Neural cell (in vitro differentiated cells): ENCODE measurements at regions not wholly inside any gene's neighbourhood (a gene's known extent, or its start where the extent isn't known, plus 50 kb on each side); places are given as distances from the start of the nearest gene placed in this dataset.

Experiments used
- H2AFZ ChIP-seq: fragments of 200-600, 300-800 bp; sonication (generic), shearing (Covaris generic); 2 replicates; pipeline ENCODE4 v1.6.0; 2014; ENCODE audit warnings: low read depth, mild to moderate bottlenecking, antibody characterized with exemption, low read length, moderate library complexity
- H3F3A ChIP-seq: fragments of 200-600 bp; shearing (Covaris generic); 2 replicates; pipeline ENCODE4 v1.6.1; 2016; ENCODE audit warnings: mild to moderate bottlenecking, moderate library complexity, mixed read lengths, antibody characterized with exemption, low read length; ENCODE audit not compliant: insufficient read depth, poor library complexity, severe bottlenecking
- H3K27ac ChIP-seq: fragments of 200-600, 300-800 bp; sonication (generic), shearing (Covaris generic); 2 replicates; pipeline ENCODE4 v1.5.1; 2014; ENCODE audit warnings: mild to moderate bottlenecking, low read length, moderate library complexity
- H3K27me3 ChIP-seq: fragments of 300-800, 200-600 bp; sonication (generic), shearing (Covaris generic); 2 replicates; pipeline ENCODE4 v1.6.0; 2014; ENCODE audit warnings: mild to moderate bottlenecking, low read depth, low read length, moderate library complexity; ENCODE audit not compliant: insufficient read depth
- H3K36me3 ChIP-seq: fragments of 300-800, 200-600 bp; sonication (generic), shearing (Covaris generic); 2 replicates; pipeline ENCODE4 v1.5.1; 2014; ENCODE audit warnings: mild to moderate bottlenecking, antibody characterized with exemption, low read length, moderate library complexity; ENCODE audit not compliant: insufficient read depth
- H3K4me2 ChIP-seq: fragments of 300-800, 200-600 bp; sonication (generic), shearing (Covaris generic); 2 replicates; pipeline ENCODE4 v1.6.0; 2014; ENCODE audit warnings: mild to moderate bottlenecking, low read length
- H3K4me3 ChIP-seq: fragments of 300-800, 200-600 bp; sonication (generic), shearing (Covaris generic); 2 replicates; pipeline ENCODE4 v1.5.1; 2014; ENCODE audit warnings: mild to moderate bottlenecking, low read length, moderate library complexity
- H3K79me2 ChIP-seq: fragments of 200-600 bp; shearing (Covaris generic); replicated peaks from 2 replicates; pipeline ENCODE4 v1.6.0; 2014; ENCODE audit warnings: mild to moderate bottlenecking, low read length, moderate library complexity; ENCODE audit not compliant: insufficient read depth
- H3K9ac ChIP-seq: fragments of 300-800, 200-600 bp; sonication (generic), shearing (Covaris generic); 2 replicates; pipeline ENCODE4 v1.6.1; 2016; ENCODE audit warnings: mild to moderate bottlenecking, low read length, mixed read lengths
- H3K9me2 ChIP-seq: fragments of 200-600 bp; shearing (Covaris generic); 2 replicates; pipeline ENCODE4 v1.6.1; 2016; ENCODE audit warnings: mild to moderate bottlenecking, low read length, mixed read lengths; ENCODE audit not compliant: insufficient read depth
- H3K9me3 ChIP-seq: fragments of 200-600, 300-800 bp; sonication (generic), shearing (Covaris generic); 2 replicates; pipeline ENCODE4 v1.6.1; 2016; ENCODE audit warnings: mild to moderate bottlenecking, mixed run types, low read length, moderate library complexity, mixed read lengths
- H4K20me1 ChIP-seq: fragments of 200-600 bp; shearing (Covaris generic); 2 replicates; pipeline ENCODE4 v1.6.1; 2016; ENCODE audit warnings: mild to moderate bottlenecking, mixed run types; ENCODE audit not compliant: insufficient read depth
- EP300 ChIP-seq: fragments of 450-650 bp; conservative IDR thresholded peaks from 2 replicates; pipeline ENCODE4 v1.6.1; 2014; ENCODE audit warnings: antibody characterized with exemption, mild to moderate bottlenecking, moderate library complexity; ENCODE audit not compliant: poor library complexity, severe bottlenecking
- EZH2 ChIP-seq: fragments of 200-600, 300-800 bp; shearing (Covaris generic), sonication (generic); IDR thresholded peaks from 2 replicates; pipeline ENCODE4 v1.6.1; 2014; ENCODE audit warnings: antibody characterized with exemption, low read length, borderline replicate concordance, mild to moderate bottlenecking; ENCODE audit not compliant: insufficient read depth, poor library complexity, severe bottlenecking
- MXI1 ChIP-seq: fragments of 450-650 bp; conservative IDR thresholded peaks from 2 replicates; pipeline ENCODE4 v1.6.1; 2014; ENCODE audit warnings: antibody characterized with exemption, mild to moderate bottlenecking; ENCODE audit not compliant: poor library complexity, severe bottlenecking
- POLR2AphosphoS5 ChIP-seq: IDR thresholded peaks from 2 replicates; pipeline ENCODE4 v1.6.1; 2012
- RAD21 ChIP-seq: fragments of 450-650 bp; conservative IDR thresholded peaks from 2 replicates; pipeline ENCODE4 v1.6.1; 2014; ENCODE audit warnings: antibody characterized with exemption, mild to moderate bottlenecking, moderate library complexity
- SMC3 ChIP-seq: fragments of 450-650 bp; conservative IDR thresholded peaks from 2 replicates; pipeline ENCODE4 v1.6.1; 2014; ENCODE audit warnings: antibody characterized with exemption, mild to moderate bottlenecking, moderate library complexity; ENCODE audit not compliant: poor library complexity
- TAF1 ChIP-seq: IDR thresholded peaks from 2 replicates; pipeline ENCODE4 v1.6.1; 2012; ENCODE audit warnings: low read depth
- TF ChIP-seq, protein P1 (sequence below): fragments of 450-650 bp; IDR thresholded peaks from 2 replicates; pipeline ENCODE4 v1.5.1; 2014; ENCODE audit warnings: antibody characterized with exemption, mild to moderate bottlenecking, moderate library complexity; ENCODE audit not compliant: poor library complexity, severe bottlenecking
- TF ChIP-seq, protein P2 (sequence below): IDR thresholded peaks from 2 replicates; pipeline ENCODE4 v1.6.1; 2012; ENCODE audit warnings: borderline replicate concordance

DNA sequence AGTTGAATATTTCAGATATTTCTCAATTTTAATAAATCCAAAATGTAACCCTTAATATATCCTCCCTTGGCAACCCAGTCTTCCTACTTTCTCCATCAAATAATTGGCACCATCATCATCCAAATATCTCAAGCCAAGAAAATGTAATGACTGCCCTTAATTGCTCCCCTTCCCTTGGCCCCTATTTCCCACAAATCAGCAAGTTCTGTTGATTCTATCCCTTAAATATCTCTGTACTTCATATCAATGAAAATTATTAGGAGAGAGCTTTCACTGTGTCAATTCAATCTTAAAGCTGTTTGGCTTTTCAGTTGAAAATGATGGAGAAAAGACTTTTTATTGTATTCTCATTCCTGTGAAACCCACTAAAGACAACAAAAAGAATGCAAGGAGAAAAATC is 349.8 kb downstream of the HINT1 start:
- no peak overlapping the region for H3K4me3 ChIP-seq

GRCh38 chr5:130808691-130809090 is 356.4 kb downstream of the HINT1 start:
- no peak overlapping the region for H2AFZ ChIP-seq
- TF ChIP-seq SMC3 (no peak), EZH2 (no peak), RAD21 (no peak), POLR2AphosphoS5 (no peak), EP300 (no peak), MXI1 (no peak), TAF1 (no peak)
- TF ChIP-seq, protein P1, sequence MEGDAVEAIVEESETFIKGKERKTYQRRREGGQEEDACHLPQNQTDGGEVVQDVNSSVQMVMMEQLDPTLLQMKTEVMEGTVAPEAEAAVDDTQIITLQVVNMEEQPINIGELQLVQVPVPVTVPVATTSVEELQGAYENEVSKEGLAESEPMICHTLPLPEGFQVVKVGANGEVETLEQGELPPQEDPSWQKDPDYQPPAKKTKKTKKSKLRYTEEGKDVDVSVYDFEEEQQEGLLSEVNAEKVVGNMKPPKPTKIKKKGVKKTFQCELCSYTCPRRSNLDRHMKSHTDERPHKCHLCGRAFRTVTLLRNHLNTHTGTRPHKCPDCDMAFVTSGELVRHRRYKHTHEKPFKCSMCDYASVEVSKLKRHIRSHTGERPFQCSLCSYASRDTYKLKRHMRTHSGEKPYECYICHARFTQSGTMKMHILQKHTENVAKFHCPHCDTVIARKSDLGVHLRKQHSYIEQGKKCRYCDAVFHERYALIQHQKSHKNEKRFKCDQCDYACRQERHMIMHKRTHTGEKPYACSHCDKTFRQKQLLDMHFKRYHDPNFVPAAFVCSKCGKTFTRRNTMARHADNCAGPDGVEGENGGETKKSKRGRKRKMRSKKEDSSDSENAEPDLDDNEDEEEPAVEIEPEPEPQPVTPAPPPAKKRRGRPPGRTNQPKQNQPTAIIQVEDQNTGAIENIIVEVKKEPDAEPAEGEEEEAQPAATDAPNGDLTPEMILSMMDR: no peak
- TF ChIP-seq, protein P2, sequence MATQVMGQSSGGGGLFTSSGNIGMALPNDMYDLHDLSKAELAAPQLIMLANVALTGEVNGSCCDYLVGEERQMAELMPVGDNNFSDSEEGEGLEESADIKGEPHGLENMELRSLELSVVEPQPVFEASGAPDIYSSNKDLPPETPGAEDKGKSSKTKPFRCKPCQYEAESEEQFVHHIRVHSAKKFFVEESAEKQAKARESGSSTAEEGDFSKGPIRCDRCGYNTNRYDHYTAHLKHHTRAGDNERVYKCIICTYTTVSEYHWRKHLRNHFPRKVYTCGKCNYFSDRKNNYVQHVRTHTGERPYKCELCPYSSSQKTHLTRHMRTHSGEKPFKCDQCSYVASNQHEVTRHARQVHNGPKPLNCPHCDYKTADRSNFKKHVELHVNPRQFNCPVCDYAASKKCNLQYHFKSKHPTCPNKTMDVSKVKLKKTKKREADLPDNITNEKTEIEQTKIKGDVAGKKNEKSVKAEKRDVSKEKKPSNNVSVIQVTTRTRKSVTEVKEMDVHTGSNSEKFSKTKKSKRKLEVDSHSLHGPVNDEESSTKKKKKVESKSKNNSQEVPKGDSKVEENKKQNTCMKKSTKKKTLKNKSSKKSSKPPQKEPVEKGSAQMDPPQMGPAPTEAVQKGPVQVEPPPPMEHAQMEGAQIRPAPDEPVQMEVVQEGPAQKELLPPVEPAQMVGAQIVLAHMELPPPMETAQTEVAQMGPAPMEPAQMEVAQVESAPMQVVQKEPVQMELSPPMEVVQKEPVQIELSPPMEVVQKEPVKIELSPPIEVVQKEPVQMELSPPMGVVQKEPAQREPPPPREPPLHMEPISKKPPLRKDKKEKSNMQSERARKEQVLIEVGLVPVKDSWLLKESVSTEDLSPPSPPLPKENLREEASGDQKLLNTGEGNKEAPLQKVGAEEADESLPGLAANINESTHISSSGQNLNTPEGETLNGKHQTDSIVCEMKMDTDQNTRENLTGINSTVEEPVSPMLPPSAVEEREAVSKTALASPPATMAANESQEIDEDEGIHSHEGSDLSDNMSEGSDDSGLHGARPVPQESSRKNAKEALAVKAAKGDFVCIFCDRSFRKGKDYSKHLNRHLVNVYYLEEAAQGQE: no peak
- H3K4me2 ChIP-seq: no peak overlapping the region
- H3K9me3 ChIP-seq: no peaks in the 10 kb centered on the region
- H3K4me3 ChIP-seq: no peak overlapping the region
- no peaks in the 10 kb centered on the region for H3K79me2 ChIP-seq
- no peak overlapping the region for H3K9ac ChIP-seq
- H3K27me3 ChIP-seq: no peaks in the 10 kb centered on the region
- H4K20me1 ChIP-seq: no peaks in the 10 kb centered on the region
- no peaks in the 10 kb centered on the region for H3K36me3 ChIP-seq
- H3K9me2 ChIP-seq: no peaks in the 10 kb centered on the region
- no peak overlapping the region for H3K27ac ChIP-seq
- H3F3A ChIP-seq: no peaks in the 10 kb centered on the region

More for the DNA sequence above, 349.8 kb downstream of the HINT1 start:
- no peak overlapping the region for H3K9ac ChIP-seq
- no peaks in the 10 kb centered on the region for H3K9me3 ChIP-seq
- no peaks in the 10 kb centered on the region for H3F3A ChIP-seq
- no peak overlapping the region for H2AFZ ChIP-seq
- H3K4me2 ChIP-seq: no peak overlapping the region
- H3K27me3 ChIP-seq: no peaks in the 10 kb centered on the region
- no peaks in the 10 kb centered on the region for H3K36me3 ChIP-seq
- TF ChIP-seq EP300: no peak
- no peak for TF ChIP-seq POLR2AphosphoS5
- no peak for TF ChIP-seq EZH2
- TF ChIP-seq MXI1: no peak
- no peak for TF ChIP-seq TAF1
- TF ChIP-seq RAD21: no peak
- TF ChIP-seq SMC3: no peak
- TF ChIP-seq, protein P2: no peak
- TF ChIP-seq, protein P1: no peak
- H3K79me2 ChIP-seq: no peaks in the 10 kb centered on the region
- no peaks in the 10 kb centered on the region for H3K9me2 ChIP-seq
- H3K27ac ChIP-seq: no peak overlapping the region
- H4K20me1 ChIP-seq: no peaks in the 10 kb centered on the region
